Gastroesophageal sphincter (tissue), 4 donors: ENCODE measurements at regions not wholly inside any gene's neighbourhood (a gene's known extent, or its start where the extent isn't known, plus 50 kb on each side); places are given as distances from the start of the nearest gene placed in this dataset.

Experiments used
- ATAC-seq: fragments of 150-250 bp; one replicate; pipeline ENCODE4 v1.9.1; 2016; ENCODE audit warnings: mild to moderate bottlenecking, moderate library complexity
- H3K27ac ChIP-seq, 4 donors: fragments of 200-600 bp; sonication (generic) in 3 of 4; 1 replicate in 3 of 4; 2 replicates in 1 of 4; pipeline ENCODE4 v1.5.1; 2016 to 2019
- H3K27me3 ChIP-seq: fragments of 200-600 bp; sonication (generic); one replicate; pipeline ENCODE4 v1.5.1; 2019
- H3K36me3 ChIP-seq, 2 donors: fragments of 200-600 bp; sonication (generic); one replicate each; pipeline ENCODE4 v1.5.1; 2019; ENCODE audit warnings: control low read depth in 1 of 2
- H3K4me1 ChIP-seq, 3 donors: fragments of 200-600 bp; sonication (generic); 1 replicate in 2 of 3; 2 replicates in 1 of 3; pipeline ENCODE4 v1.5.1; 2016 to 2019; ENCODE audit warnings: control low read depth in 2 of 3
- H3K4me3 ChIP-seq, 2 donors: fragments of 200-600 bp; sonication (generic); one replicate each; pipeline ENCODE4 v1.5.1; 2019; ENCODE audit warnings: mild to moderate bottlenecking in 1 of 2, moderate library complexity in 1 of 2
- H3K9me3 ChIP-seq, 3 donors: fragments of 200-600 bp; sonication (generic); one replicate each; pipeline ENCODE4 v1.5.1; 2017 to 2019; ENCODE audit warnings: control low read depth in 2 of 3
- CTCF ChIP-seq, 4 experiments: fragments of 200-600 bp in 2 of 4; fragments of 450-650 bp in 2 of 4; sonication (generic) in 1 of 4; IDR thresholded peaks; one replicate each; pipeline ENCODE4 v1.5.1; 2017 to 2019; ENCODE audit warnings: antibody characterized with exemption in 4 of 4, mild to moderate bottlenecking in 2 of 4, moderate library complexity in 2 of 4
- EP300 ChIP-seq: sonication (generic); formaldehyde crosslinking; IDR thresholded peaks from one replicate; pipeline ENCODE4 v1.6.1; 2017; ENCODE audit warnings: antibody characterized with exemption, mild to moderate bottlenecking
- POLR2A ChIP-seq, 2 donors: fragments of 450-650 bp; IDR thresholded peaks; one replicate each; pipeline ENCODE4 v1.6.1; 2017; ENCODE audit warnings: antibody characterized with exemption in 2 of 2, mild to moderate bottlenecking in 2 of 2, moderate library complexity in 1 of 2
- POLR2AphosphoS5 ChIP-seq: sonication (generic); formaldehyde crosslinking; IDR thresholded peaks from one replicate; pipeline ENCODE4 v1.6.1; 2017; ENCODE audit warnings: antibody characterized with exemption
- WGBS, 2 donors: methylation state at CpG; one replicate each; pipeline ENCODE4 v1.1.5; 2018; ENCODE audit warnings: low coverage in 1 of 2; 5-methylcytosine and 5-hydroxymethylcytosine counted together

GRCh38 chr11:70883323-70883940, 368.9 kb downstream of the SHANK2 start:
- Histone ChIP-seq H3K4me3 (no peak overlapping the region), H3K4me1 (no peaks in the 10 kb centered on the region), H3K27ac (no peak overlapping the region), H3K9me3 (no peaks in the 10 kb centered on the region), H3K27me3 (no peaks in the 10 kb centered on the region), H3K36me3 (no peaks in the 10 kb centered on the region)
- 88% methylated on average over 3 of the region's 11 CpGs; no CpG with 5 or more reads in 1 of the 2 donors for WGBS, 2 donors
- no peak for ATAC-seq
- no peak for TF ChIP-seq EP300
- TF ChIP-seq POLR2AphosphoS5, result no peak
- no peak for TF ChIP-seq CTCF (IDR thresholded peaks at IDR 0.05)
- TF ChIP-seq POLR2A (IDR thresholded peaks at IDR 0.05), result no peak

- Histone ChIP-seq H3K4me3 (no peak overlapping the region), H3K9me3 (no peaks in the 10 kb centered on the region), H3K36me3 (no peaks in the 10 kb centered on the region), H3K27me3 (no peaks in the 10 kb centered on the region), H3K27ac (no peak overlapping the region), H3K4me1 (no peaks in the 10 kb centered on the region)
- TF ChIP-seq CTCF (IDR thresholded peaks at IDR 0.05), result no peak
- no peak for TF ChIP-seq POLR2AphosphoS5
- no peak for TF ChIP-seq EP300
- no peak for TF ChIP-seq POLR2A (IDR thresholded peaks at IDR 0.05)
- ATAC-seq, result peak; percentile 16
- WGBS, 2 donors, result 25 to 35% methylated on average over 7 to 8 of the region's 12 CpGs
Observed at GRCh38 chr11:70883973-70884623, 368.3 kb downstream of the SHANK2 start.

GRCh38 chr11:70885281-70886231, 366.8 kb downstream of the SHANK2 start:
- TF ChIP-seq POLR2A (IDR thresholded peaks at IDR 0.05) (no peak), POLR2AphosphoS5 (no peak), CTCF (IDR thresholded peaks at IDR 0.05) (no peak), EP300 (no peak)
- H3K27me3 ChIP-seq, result no peaks in the 10 kb centered on the region
- no peak overlapping the region for H3K27ac ChIP-seq
- H3K4me3 ChIP-seq, result no peak overlapping the region
- no peak for ATAC-seq
- 60 to 74% methylated on average over 5 to 22 of the region's 42 CpGs for WGBS, 2 donors
- H3K9me3 ChIP-seq, result no peaks in the 10 kb centered on the region
- no peaks in the 10 kb centered on the region for H3K4me1 ChIP-seq
- H3K36me3 ChIP-seq, result no peaks in the 10 kb centered on the region

- WGBS, 2 donors, result 73 to 90% methylated on average over 3 to 4 of the region's 4 CpGs
- ATAC-seq, result no peak
- Histone ChIP-seq H3K9me3 (no peaks in the 10 kb centered on the region), H3K36me3 (no peaks in the 10 kb centered on the region), H3K4me1 (no peaks in the 10 kb centered on the region), H3K4me3 (no peak overlapping the region), H3K27me3 (no peaks in the 10 kb centered on the region), H3K27ac (no peak overlapping the region)
- TF ChIP-seq POLR2AphosphoS5, result no peak
- no peak for TF ChIP-seq EP300
- TF ChIP-seq CTCF (IDR thresholded peaks at IDR 0.05), result no peak
- TF ChIP-seq POLR2A (IDR thresholded peaks at IDR 0.05), result no peak
Observed at GRCh38 chr11:70886256-70886655, 366.1 kb downstream of the SHANK2 start.
